ENCODE measurements at regions not wholly inside any gene's neighbourhood (a gene's known extent, or its start where the extent isn't known, plus 50 kb on each side); places are given as distances from the start of the nearest gene placed in this dataset.

- H3K27me3 ChIP-seq (ENCODE audit: control insufficient read depth, insufficient read depth, low read length): no peaks in the 10 kb centered on the region
- DNase-seq (ENCODE audit: low read depth, low spot score): no peak
- H3K4me3 ChIP-seq (ENCODE audit: low read depth, low read length): no peak overlapping the region
- H3K9me3 ChIP-seq (ENCODE audit: control insufficient read depth, insufficient read depth, low read length): peaks cover 34% of the 10 kb centered on the region
- no peak for TF ChIP-seq CTCF (IDR thresholded peaks at IDR 0.05; ENCODE audit: low read depth, low read length)
- ChIA-PET CTCF (no interaction called here), POLR2A (no interaction called here)
- no peak overlapping the region for H3K27ac ChIP-seq (ENCODE audit: low read depth, low read length)
These were observed 456.5 kb downstream of the GATA3 start for GRCh38 chr10:8511026-8511425.

- no peak for DNase-seq (ENCODE audit: low read depth, low spot score)
- Histone ChIP-seq H3K9me3 (ENCODE audit: control insufficient read depth, insufficient read depth, low read length) (peaks cover 34% of the 10 kb centered on the region), H3K4me3 (ENCODE audit: low read depth, low read length) (no peak overlapping the region), H3K27me3 (ENCODE audit: control insufficient read depth, insufficient read depth, low read length) (no peaks in the 10 kb centered on the region), H3K27ac (ENCODE audit: low read depth, low read length) (no peak overlapping the region)
- ChIA-PET CTCF (no interaction called here), POLR2A (no interaction called here)
- TF ChIP-seq CTCF (IDR thresholded peaks at IDR 0.05; ENCODE audit: low read depth, low read length): no peak
These were observed 459.0 kb downstream of the GATA3 start for GRCh38 chr10:8513155-8514147.

GRCh38 chr10:8520382-8520781, 465.9 kb downstream of the GATA3 start:
- CTCF ChIA-PET: no interaction called here
- peaks cover 21% of the 10 kb centered on the region for H3K9me3 ChIP-seq (ENCODE audit: control insufficient read depth, insufficient read depth, low read length)
- POLR2A ChIA-PET: no interaction called here

GRCh38 chr10:8527773-8528172, 473.3 kb downstream of the GATA3 start:
- H3K27me3 ChIP-seq (ENCODE audit: control insufficient read depth, insufficient read depth, low read length): no peaks in the 10 kb centered on the region
- H3K4me3 ChIP-seq (ENCODE audit: low read depth, low read length): no peak overlapping the region
- H3K27ac ChIP-seq (ENCODE audit: low read depth, low read length): no peak overlapping the region
- no peak for TF ChIP-seq CTCF (IDR thresholded peaks at IDR 0.05; ENCODE audit: low read depth, low read length)
- ChIA-PET POLR2A (no interaction called here), CTCF (no interaction called here)
- H3K9me3 ChIP-seq (ENCODE audit: control insufficient read depth, insufficient read depth, low read length): peaks cover 13% of the 10 kb centered on the region
- DNase-seq (ENCODE audit: low read depth, low spot score): no peak

More at GRCh38 chr10:8520382-8520781, 465.9 kb downstream of the GATA3 start:
- Histone ChIP-seq H3K27me3 (ENCODE audit: control insufficient read depth, insufficient read depth, low read length) (no peaks in the 10 kb centered on the region), H3K27ac (ENCODE audit: low read depth, low read length) (no peak overlapping the region), H3K4me3 (ENCODE audit: low read depth, low read length) (no peak overlapping the region)
- no peak for DNase-seq (ENCODE audit: low read depth, low spot score)
- no peak for TF ChIP-seq CTCF (IDR thresholded peaks at IDR 0.05; ENCODE audit: low read depth, low read length)

GRCh38 chr10:8531116-8531515, 476.6 kb downstream of the GATA3 start:
- Histone ChIP-seq H3K9me3 (ENCODE audit: control insufficient read depth, insufficient read depth, low read length) (peaks cover 16% of the 10 kb centered on the region), H3K27ac (ENCODE audit: low read depth, low read length) (no peak overlapping the region), H3K4me3 (ENCODE audit: low read depth, low read length) (no peak overlapping the region), H3K27me3 (ENCODE audit: control insufficient read depth, insufficient read depth, low read length) (no peaks in the 10 kb centered on the region)
- ChIA-PET POLR2A (no interaction called here), CTCF (no interaction called here)
- no peak for DNase-seq (ENCODE audit: low read depth, low spot score)
- TF ChIP-seq CTCF (IDR thresholded peaks at IDR 0.05; ENCODE audit: low read depth, low read length): no peak

All from AG04450 (cell line).